GM12878 (cell line): ENCODE measurements at regions not wholly inside any gene's neighbourhood (a gene's known extent, or its start where the extent isn't known, plus 50 kb on each side); places are given as distances from the start of the nearest gene placed in this dataset.

ENCODE experiments used
- ATAC-seq: fragments of 200-7000 bp; cut with Tn5 transposase; 3 replicates; pipeline ENCODE4 v1.9.1; 2020; ENCODE audit warnings: mild to moderate bottlenecking, moderate library complexity
- BruUV-seq: library from RNA; stranded (reverse); fragments of 400-500 nt; replicated peaks from 2 replicates; lab custom pipeline; 2021; lab: Mats Ljungman, UMichigan
- CTCF ChIA-PET: fragments of 300-600 bp; sonication (Branson Sonifier 250); formaldehyde crosslinking; extraction: SDS; loops from one replicate; lab custom pipeline; 2021; ENCODE audit warnings: inconsistent platforms; lab: Yijun Ruan, JAX
- POLR2A ChIA-PET: fragments of 350-600 bp; formaldehyde crosslinking; extraction: SDS; loops from one replicate; lab custom pipeline; 2021; ENCODE audit warnings: inconsistent platforms; lab: Charles Lee
- RAD21 ChIA-PET: fragments of 300-600 bp; sonication (Branson Sonifier 250); formaldehyde crosslinking; loops from one replicate; lab custom pipeline; 2023; ENCODE audit warnings: antibody characterized with exemption; ENCODE audit not compliant: unreplicated experiment; lab: Charles Lee
- SMC1A ChIA-PET: fragments of 300-600 bp; sonication (Branson Sonifier 250); formaldehyde crosslinking; loops from one replicate; lab custom pipeline; 2023; ENCODE audit not compliant: unreplicated experiment, uncharacterized antibody; lab: Charles Lee
- DNase-seq: peaks from one replicate; pipeline ENCODE4 v3.0.0-alpha.2; 2011; ENCODE audit warnings: low read depth, low spot score
- FAIRE-seq: peaks from 3 replicates; lab custom pipeline; 2011; peaks lifted over from hg19 to GRCh38; lab: Jason Lieb, UNC
- H2AFZ ChIP-seq: 2 replicates; pipeline ENCODE4 v1.6.0; 2011; ENCODE audit warnings: low read depth, low read length, control low read depth; ENCODE audit not compliant: control insufficient read depth
- H3K27ac ChIP-seq: 2 replicates; pipeline ENCODE4 v1.5.1; 2011; ENCODE audit warnings: control low read depth; ENCODE audit not compliant: control insufficient read depth, insufficient read depth
- H3K27me3 ChIP-seq, 2 experiments: replicated peaks in 1 of 2; 2 replicates each; pipeline versions ENCODE4 v1.6.0 to v1.6.1; 2011; ENCODE audit warnings: low read length in 1 of 2; ENCODE audit not compliant: control insufficient read depth in 2 of 2, insufficient read depth in 2 of 2
- H3K36me3 ChIP-seq, 2 experiments: 2 replicates each; pipeline ENCODE4 v1.5.1; 2011; ENCODE audit warnings: low read length in 1 of 2; ENCODE audit not compliant: control insufficient read depth in 2 of 2, insufficient read depth in 2 of 2
- H3K4me1 ChIP-seq: 2 replicates; pipeline ENCODE4 v1.6.1; 2011; ENCODE audit warnings: mild to moderate bottlenecking, low read length, moderate library complexity, mixed read lengths; ENCODE audit not compliant: control insufficient read depth, insufficient read depth
- H3K4me2 ChIP-seq: 2 replicates; pipeline ENCODE4 v1.6.0; 2011; ENCODE audit warnings: control low read depth; ENCODE audit not compliant: control insufficient read depth, insufficient read depth
- H3K4me3 ChIP-seq: fragments of 200-600 bp; sonication (generic); 2 replicates; pipeline ENCODE4 v1.5.1; 2016
- H3K79me2 ChIP-seq: 2 replicates; pipeline ENCODE4 v1.6.0; 2011; ENCODE audit warnings: low read length; ENCODE audit not compliant: control insufficient read depth, insufficient read depth
- H3K9ac ChIP-seq: 2 replicates; pipeline ENCODE4 v1.8.0; 2011; ENCODE audit warnings: low read length, control low read depth, mixed read lengths; ENCODE audit not compliant: control insufficient read depth, insufficient read depth
- H3K9me3 ChIP-seq: replicated peaks from 3 replicates; pipeline ENCODE4 v1.5.1; 2011; ENCODE audit warnings: mild to moderate bottlenecking, low read length; ENCODE audit not compliant: control insufficient read depth, insufficient read depth
- H4K20me1 ChIP-seq: 2 replicates; pipeline ENCODE4 v1.6.0; 2011; ENCODE audit not compliant: control insufficient read depth, insufficient read depth
- ATF7 ChIP-seq: fragments of 450-650 bp; IDR thresholded peaks from 2 replicates; pipeline ENCODE4 v1.6.1; 2016; ENCODE audit warnings: low read depth, mild to moderate bottlenecking
- CBFB ChIP-seq: IDR thresholded peaks from 2 replicates; pipeline ENCODE4 v1.6.1; 2016; ENCODE audit warnings: antibody characterized with exemption, low read depth
- CBX3 ChIP-seq: fragments of 200-600 bp; sonication (generic); IDR thresholded peaks from 2 replicates; pipeline ENCODE4 v1.6.1; 2016; ENCODE audit warnings: low read depth, borderline replicate concordance
- EZH2 ChIP-seq: IDR thresholded peaks from 2 replicates; pipeline ENCODE4 v1.6.1; 2012; ENCODE audit warnings: low read depth, mild to moderate bottlenecking, control low read depth, inconsistent platforms, low read length, borderline replicate concordance; ENCODE audit not compliant: control insufficient read depth
- IKZF2 ChIP-seq, 2 experiments: fragments of 450-650 bp; IDR thresholded peaks; 2 replicates each; pipeline ENCODE4 v1.6.1; 2017; ENCODE audit warnings: mild to moderate bottlenecking in 2 of 2, moderate library complexity in 2 of 2
- JUNB ChIP-seq: IDR thresholded peaks from 2 replicates; pipeline ENCODE4 v1.6.1; 2016; ENCODE audit warnings: antibody characterized with exemption, mild to moderate bottlenecking
- NFXL1 ChIP-seq: fragments of 450-650 bp; IDR thresholded peaks from 2 replicates; pipeline ENCODE4 v1.6.1; 2017; ENCODE audit warnings: antibody characterized with exemption, mild to moderate bottlenecking, borderline replicate concordance
- NFYA ChIP-seq: IDR thresholded peaks from 2 replicates; pipeline ENCODE4 v1.6.1; 2011; ENCODE audit warnings: low read depth, mild to moderate bottlenecking, low read length, improper control_type of control experiment, borderline replicate concordance
- RAD51 ChIP-seq: fragments of 450-650 bp; IDR thresholded peaks from 2 replicates; pipeline ENCODE4 v1.6.1; 2016; ENCODE audit warnings: moderate library complexity, mild to moderate bottlenecking, inconsistent platforms
- RUNX3 ChIP-seq: IDR thresholded peaks from 2 replicates; pipeline ENCODE4 v1.6.1; 2012; ENCODE audit warnings: low read length, inconsistent platforms
- SP1 ChIP-seq: IDR thresholded peaks from one replicate; pipeline ENCODE4 v1.6.1; 2011; ENCODE audit warnings: low read depth, low read length
- STAT3 ChIP-seq: IDR thresholded peaks from 2 replicates; pipeline ENCODE4 v1.6.1; 2011; ENCODE audit warnings: low read depth, low read length, improper control_type of control experiment
- ZNF384 ChIP-seq: IDR thresholded peaks from 2 replicates; pipeline ENCODE4 v1.6.1; 2012; ENCODE audit warnings: low read depth, mild to moderate bottlenecking, low read length, improper control_type of control experiment, borderline replicate concordance
- WGBS: methylation state at CpG from one replicate; pipeline ENCODE4 v1.1.6; 2016; ENCODE audit warnings: low lambda C conversion rate; ENCODE audit not compliant: insufficient replicate concordance, insufficient coverage; ENCODE audit errors: missing lambda C conversion rate; 5-methylcytosine and 5-hydroxymethylcytosine counted together
- in situ Hi-C: fragments of 300-500 bp; cut with MboI; formaldehyde crosslinking; loops from 9 replicates; pipeline ENCODE4 v1.14.3; 2018; ENCODE audit warnings: mixed read lengths
- intact Hi-C: fragments of 100-400 bp; cut with micrococcal nuclease; formaldehyde crosslinking; loops from one replicate; pipeline ENCODE4 v1.14.2; 2022; ENCODE audit not compliant: unreplicated experiment
- TF ChIP-seq, protein P1 (sequence below): fragments of 450-650 bp; IDR thresholded peaks from 2 replicates; pipeline ENCODE4 v1.6.1; 2017; ENCODE audit warnings: borderline replicate concordance
- TF ChIP-seq, protein P2 (sequence below): IDR thresholded peaks from 2 replicates; pipeline ENCODE4 v1.6.1; 2011; ENCODE audit warnings: low read depth, low read length, improper control_type of control experiment, borderline replicate concordance
- TF ChIP-seq, protein P3 (sequence below): fragments of 450-650 bp; IDR thresholded peaks from 2 replicates; pipeline ENCODE4 v1.6.1; 2016; ENCODE audit warnings: mild to moderate bottlenecking

DNA sequence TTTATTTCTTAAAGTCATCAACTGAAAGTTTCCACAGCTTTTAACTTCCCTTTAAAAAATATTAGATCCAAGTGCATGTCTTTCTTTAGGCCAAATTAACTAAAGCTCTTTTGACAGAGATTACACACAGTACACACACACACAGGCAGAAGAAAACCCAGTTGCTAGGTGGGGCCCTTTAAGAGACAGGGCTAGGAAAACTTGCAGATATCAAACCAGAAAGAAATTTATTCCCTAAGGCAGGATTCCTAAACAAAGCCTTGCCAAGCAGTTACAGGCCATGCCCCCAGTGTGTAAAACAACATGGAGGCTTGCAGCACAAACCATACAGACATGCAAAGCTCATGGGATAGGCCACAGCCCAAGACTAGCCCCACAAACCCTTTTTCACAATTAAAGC is 123.4 kb downstream of the FSCB start:
- no peak overlapping the region for H2AFZ ChIP-seq
- TF ChIP-seq ZNF384 (no peak), EZH2 (no peak), NFXL1 (no peak), CBX3 (no peak)
- TF ChIP-seq, protein P1, sequence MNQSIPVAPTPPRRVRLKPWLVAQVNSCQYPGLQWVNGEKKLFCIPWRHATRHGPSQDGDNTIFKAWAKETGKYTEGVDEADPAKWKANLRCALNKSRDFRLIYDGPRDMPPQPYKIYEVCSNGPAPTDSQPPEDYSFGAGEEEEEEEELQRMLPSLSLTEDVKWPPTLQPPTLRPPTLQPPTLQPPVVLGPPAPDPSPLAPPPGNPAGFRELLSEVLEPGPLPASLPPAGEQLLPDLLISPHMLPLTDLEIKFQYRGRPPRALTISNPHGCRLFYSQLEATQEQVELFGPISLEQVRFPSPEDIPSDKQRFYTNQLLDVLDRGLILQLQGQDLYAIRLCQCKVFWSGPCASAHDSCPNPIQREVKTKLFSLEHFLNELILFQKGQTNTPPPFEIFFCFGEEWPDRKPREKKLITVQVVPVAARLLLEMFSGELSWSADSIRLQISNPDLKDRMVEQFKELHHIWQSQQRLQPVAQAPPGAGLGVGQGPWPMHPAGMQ, result no peak
- TF ChIP-seq, all 136 proteins: peak for 0
- Histone ChIP-seq H3K4me2 (no peak overlapping the region), H3K4me1 (no peaks in the 10 kb centered on the region), H3K4me3 (no peak overlapping the region), H3K79me2 (no peaks in the 10 kb centered on the region), H3K27me3 (no peaks in the 10 kb centered on the region), H3K36me3 (no peaks in the 10 kb centered on the region), H3K9me3 (no peaks in the 10 kb centered on the region), H3K27ac (no peak overlapping the region), H3K9ac (no peak overlapping the region), H4K20me1 (no peaks in the 10 kb centered on the region)
- BruUV-seq, result no TSS peak
- CTCF ChIA-PET, result no interaction called here
- ATAC-seq, result no peak
- intact Hi-C loops, result no loop called here
- SMC1A ChIA-PET, result no interaction called here
- POLR2A ChIA-PET, result no interaction called here
- RAD21 ChIA-PET, result no interaction called here
- DNase-seq, result no peak
- FAIRE-seq, result no peak
- in situ Hi-C loops, result no loop called here

DNA sequence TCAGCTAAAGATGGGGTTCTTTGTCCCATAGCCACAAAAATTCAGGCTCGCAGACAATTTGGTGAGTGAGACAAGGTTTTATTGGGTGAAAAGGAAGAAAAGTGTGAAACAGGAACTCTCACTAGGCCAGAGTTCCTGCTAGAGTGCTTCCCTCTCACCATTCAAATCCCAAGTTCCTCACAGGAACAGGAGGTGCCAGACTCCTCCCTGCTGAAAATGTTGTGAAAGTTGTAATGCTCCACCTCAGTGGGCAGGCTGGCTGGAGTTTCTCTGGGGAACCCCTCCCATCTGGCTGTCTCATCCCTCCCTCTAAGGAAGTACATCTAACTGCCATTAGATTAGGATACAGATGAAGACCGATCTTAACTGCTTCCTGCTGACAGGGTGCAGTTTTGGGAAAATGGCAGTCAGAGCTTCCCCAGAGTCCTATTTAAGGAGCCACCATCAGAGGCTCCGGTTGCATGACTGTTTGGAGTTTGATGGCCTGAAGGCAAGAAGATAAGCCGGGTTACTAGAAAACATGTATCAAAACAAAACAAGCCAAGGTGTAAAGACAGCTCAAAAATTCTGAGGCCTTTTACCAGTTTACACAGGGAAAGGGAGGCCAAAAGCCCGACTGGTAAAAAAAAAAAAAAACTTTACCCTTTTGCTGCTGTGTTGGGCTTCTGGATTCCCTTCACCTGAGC is 127.6 kb downstream of the FSCB start:
- in situ Hi-C loops (no loop called here), intact Hi-C loops (no loop called here)
- Histone ChIP-seq H3K9me3 (no peaks in the 10 kb centered on the region; the same call in 1 of the 3 replicates), H3K27ac (no peak overlapping the region), H2AFZ (no peak overlapping the region), H3K36me3 (no peaks in the 10 kb centered on the region), H3K9ac (no peak overlapping the region), H3K4me2 (no peak overlapping the region), H3K27me3 (no peaks in the 10 kb centered on the region), H3K79me2 (no peaks in the 10 kb centered on the region), H3K4me3 (no peak overlapping the region), H4K20me1 (no peaks in the 10 kb centered on the region), H3K4me1 (no peaks in the 10 kb centered on the region)
- ChIA-PET POLR2A (no interaction called here), CTCF (no interaction called here), RAD21 (no interaction called here), SMC1A (interaction anchor here (0.6 kb wide), 1 partner anchor 1318 kb away, joined by 4 read pairs; no protein-coding TSS in a partner anchor)
- FAIRE-seq, result no peak
- WGBS, result 15% methylated on average over 5 of the region's 5 CpGs
- no TSS peak for BruUV-seq
- no peak for DNase-seq
- ATAC-seq, result no peak
- no peak for TF ChIP-seq JUNB
- no peak for TF ChIP-seq IKZF2 (IDR thresholded peaks at IDR 0.05)
- TF ChIP-seq CBFB, result no peak
- TF ChIP-seq, protein P2, sequence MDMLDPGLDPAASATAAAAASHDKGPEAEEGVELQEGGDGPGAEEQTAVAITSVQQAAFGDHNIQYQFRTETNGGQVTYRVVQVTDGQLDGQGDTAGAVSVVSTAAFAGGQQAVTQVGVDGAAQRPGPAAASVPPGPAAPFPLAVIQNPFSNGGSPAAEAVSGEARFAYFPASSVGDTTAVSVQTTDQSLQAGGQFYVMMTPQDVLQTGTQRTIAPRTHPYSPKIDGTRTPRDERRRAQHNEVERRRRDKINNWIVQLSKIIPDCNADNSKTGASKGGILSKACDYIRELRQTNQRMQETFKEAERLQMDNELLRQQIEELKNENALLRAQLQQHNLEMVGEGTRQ, result no peak
- no peak for TF ChIP-seq STAT3
- TF ChIP-seq RUNX3, result no peak
- no peak for TF ChIP-seq ATF7
- TF ChIP-seq NFYA, result no peak
- TF ChIP-seq, protein P3, sequence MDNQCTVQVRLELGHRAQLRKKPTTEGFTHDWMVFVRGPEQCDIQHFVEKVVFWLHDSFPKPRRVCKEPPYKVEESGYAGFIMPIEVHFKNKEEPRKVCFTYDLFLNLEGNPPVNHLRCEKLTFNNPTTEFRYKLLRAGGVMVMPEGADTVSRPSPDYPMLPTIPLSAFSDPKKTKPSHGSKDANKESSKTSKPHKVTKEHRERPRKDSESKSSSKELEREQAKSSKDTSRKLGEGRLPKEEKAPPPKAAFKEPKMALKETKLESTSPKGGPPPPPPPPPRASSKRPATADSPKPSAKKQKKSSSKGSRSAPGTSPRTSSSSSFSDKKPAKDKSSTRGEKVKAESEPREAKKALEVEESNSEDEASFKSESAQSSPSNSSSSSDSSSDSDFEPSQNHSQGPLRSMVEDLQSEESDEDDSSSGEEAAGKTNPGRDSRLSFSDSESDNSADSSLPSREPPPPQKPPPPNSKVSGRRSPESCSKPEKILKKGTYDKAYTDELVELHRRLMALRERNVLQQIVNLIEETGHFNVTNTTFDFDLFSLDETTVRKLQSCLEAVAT, result no peak
- TF ChIP-seq RAD51, result no peak
- TF ChIP-seq SP1, result no peak
